Gastrocnemius medialis (tissue), 4 donors: ENCODE measurements at regions not wholly inside any gene's neighbourhood (a gene's known extent, or its start where the extent isn't known, plus 50 kb on each side); places are given as distances from the start of the nearest gene placed in this dataset.
"Not testable (repeated sequence)": the region's sequence is repeated elsewhere in the genome, so short reads cannot be mapped to it uniquely, and the experiment has no call there.

ENCODE experiments used
- CTCF ChIP-seq, 5 experiments: fragments of 450-650 bp in 3 of 5; fragments of 200-600 bp in 2 of 5; sonication (generic) in 2 of 5; IDR thresholded peaks in 4 of 5; conservative IDR thresholded peaks in 1 of 5; 1 replicate in 4 of 5; 2 replicates in 1 of 5; pipeline ENCODE4 v1.5.1; 2016 to 2019; ENCODE audit warnings: antibody characterized with exemption in 5 of 5, mild to moderate bottlenecking in 3 of 5, moderate library complexity in 3 of 5
- POLR2A ChIP-seq, 2 donors: fragments of 450-650 bp; IDR thresholded peaks; one replicate each; pipeline ENCODE4 v1.6.1; 2017; ENCODE audit warnings: antibody characterized with exemption in 2 of 2, mild to moderate bottlenecking in 2 of 2, moderate library complexity in 2 of 2

DNA sequence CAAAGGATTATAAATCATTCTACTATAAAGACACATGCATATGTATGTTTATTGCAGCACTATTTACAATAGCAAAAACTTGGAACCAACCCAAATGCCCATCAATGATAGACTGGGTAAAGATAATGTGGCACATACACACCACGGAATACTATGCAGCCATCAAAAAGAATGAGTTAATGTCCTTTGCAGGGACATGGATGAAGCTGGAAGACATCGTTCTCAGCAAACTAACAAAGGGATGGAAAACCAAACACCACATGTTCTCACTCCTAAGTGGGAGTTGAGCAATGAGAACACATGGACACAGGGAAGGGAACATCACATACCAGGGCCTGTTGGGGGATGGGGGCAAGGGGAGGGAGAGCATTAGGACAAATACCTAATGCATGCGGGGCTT is 133.2 kb downstream of the ATXN3L start:
- not testable (repeated sequence) for TF ChIP-seq CTCF (IDR thresholded peaks at IDR 0.05 in 4 of 5, conservative IDR thresholded peaks at IDR 0.05 in 1 of 5); POLR2A (IDR thresholded peaks at IDR 0.05)
